AG09309 (cell line): ENCODE measurements at regions not wholly inside any gene's neighbourhood (a gene's known extent, or its start where the extent isn't known, plus 50 kb on each side); places are given as distances from the start of the nearest gene placed in this dataset.

ENCODE experiments used
- DNase-seq: peaks from one replicate; pipeline ENCODE4 v3.0.0-alpha.2; 2010; ENCODE audit warnings: low read depth
- H3K4me3 ChIP-seq: 2 replicates; pipeline ENCODE4 v1.5.1; 2011; ENCODE audit warnings: mild to moderate bottlenecking, low read depth, low read length, moderate library complexity; ENCODE audit not compliant: control insufficient read depth
- TF ChIP-seq, protein P1 (sequence below): IDR thresholded peaks from 2 replicates; pipeline ENCODE4 v1.5.1; 2011; ENCODE audit warnings: mild to moderate bottlenecking, low read depth, low read length, inconsistent platforms; ENCODE audit not compliant: insufficient read depth, control insufficient read depth; ENCODE audit errors: missing control alignments

DNA sequence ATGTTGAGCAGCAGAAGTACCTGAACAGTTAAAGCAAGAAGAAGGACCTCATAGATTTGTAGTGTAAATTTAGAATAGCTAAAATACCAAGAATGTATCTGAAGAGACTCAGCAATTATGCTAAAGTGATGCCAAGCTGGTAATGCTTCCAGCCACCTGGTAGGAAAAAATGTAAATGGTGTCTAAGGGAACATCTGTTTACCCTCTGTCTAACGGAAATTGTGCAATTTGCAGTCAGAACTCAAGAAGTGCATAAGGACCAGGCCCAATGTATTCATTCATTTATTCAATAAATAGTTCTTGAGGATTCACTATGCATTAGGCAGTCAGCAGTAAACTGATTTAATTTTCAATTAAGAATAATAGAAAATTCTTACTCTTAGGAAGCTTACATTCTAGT is 116.0 kb upstream of the ADGRL4 start:
- no peak for DNase-seq
- TF ChIP-seq, protein P1, sequence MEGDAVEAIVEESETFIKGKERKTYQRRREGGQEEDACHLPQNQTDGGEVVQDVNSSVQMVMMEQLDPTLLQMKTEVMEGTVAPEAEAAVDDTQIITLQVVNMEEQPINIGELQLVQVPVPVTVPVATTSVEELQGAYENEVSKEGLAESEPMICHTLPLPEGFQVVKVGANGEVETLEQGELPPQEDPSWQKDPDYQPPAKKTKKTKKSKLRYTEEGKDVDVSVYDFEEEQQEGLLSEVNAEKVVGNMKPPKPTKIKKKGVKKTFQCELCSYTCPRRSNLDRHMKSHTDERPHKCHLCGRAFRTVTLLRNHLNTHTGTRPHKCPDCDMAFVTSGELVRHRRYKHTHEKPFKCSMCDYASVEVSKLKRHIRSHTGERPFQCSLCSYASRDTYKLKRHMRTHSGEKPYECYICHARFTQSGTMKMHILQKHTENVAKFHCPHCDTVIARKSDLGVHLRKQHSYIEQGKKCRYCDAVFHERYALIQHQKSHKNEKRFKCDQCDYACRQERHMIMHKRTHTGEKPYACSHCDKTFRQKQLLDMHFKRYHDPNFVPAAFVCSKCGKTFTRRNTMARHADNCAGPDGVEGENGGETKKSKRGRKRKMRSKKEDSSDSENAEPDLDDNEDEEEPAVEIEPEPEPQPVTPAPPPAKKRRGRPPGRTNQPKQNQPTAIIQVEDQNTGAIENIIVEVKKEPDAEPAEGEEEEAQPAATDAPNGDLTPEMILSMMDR: no peak
- no peak overlapping the region for H3K4me3 ChIP-seq

DNA sequence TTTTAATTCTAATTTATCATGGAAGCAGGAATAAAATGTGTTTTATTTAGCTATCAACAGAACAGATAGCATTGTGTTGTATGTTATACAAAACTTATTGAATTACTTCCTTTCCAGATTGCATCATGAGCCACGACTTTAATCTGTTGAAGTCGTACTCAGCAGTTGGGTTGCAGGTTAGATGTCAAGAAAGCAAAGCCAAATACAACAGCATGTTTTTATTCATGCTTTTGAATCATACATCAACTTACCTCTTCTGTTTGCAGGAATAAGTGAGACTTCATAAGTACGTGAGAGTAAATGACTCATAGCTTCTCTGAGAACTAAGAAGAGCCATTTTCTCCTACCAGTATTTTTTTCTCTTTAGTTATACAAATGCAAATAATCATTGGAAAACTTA is 110.8 kb upstream of the ADGRL4 start:
- DNase-seq: no peak
- TF ChIP-seq, protein P1: no peak
- no peak overlapping the region for H3K4me3 ChIP-seq

DNA sequence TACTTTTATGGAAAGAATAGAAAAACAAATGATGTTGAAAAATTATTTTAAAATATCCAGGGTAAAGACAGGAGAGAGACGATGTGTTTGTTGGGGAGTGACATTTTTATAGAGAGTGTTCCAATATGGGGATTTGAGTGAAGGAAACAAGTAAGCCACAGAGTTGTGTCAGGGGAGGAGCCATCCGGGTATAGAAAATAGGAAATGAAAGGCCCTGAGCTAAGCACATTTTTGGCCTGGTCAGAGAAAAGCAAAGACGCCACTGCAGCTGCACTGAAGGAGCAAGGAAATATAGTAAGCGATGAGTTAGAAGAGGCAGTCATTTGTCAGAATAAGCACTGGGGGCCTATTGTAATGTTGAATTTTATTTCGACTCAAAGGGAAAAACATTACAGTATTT is 107.3 kb upstream of the ADGRL4 start:
- no peak for DNase-seq

DNA sequence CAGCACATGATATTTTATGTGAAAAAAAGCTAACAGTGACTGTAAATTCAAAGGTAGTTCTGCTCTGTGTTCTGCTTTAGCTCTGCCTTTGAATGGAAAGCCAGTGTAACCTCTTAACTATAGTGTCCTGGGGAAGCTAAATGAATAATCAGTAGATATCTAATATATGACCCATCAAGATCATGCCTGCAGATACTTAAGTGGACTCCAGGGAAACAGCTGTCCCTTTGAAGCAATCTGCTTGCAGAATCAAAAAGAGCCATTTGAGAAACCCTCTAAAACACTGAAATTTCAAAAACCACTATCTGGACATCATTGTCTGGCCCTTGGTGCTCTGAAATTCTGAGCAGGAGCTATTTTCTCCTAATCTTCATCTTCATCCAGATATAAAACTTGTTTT is 104.2 kb upstream of the ADGRL4 start:
- DNase-seq: no peak
- H3K4me3 ChIP-seq: no peak overlapping the region
- TF ChIP-seq, protein P1: no peak

More for the DNA sequence above, 107.3 kb upstream of the ADGRL4 start:
- TF ChIP-seq, protein P1: no peak
- no peak overlapping the region for H3K4me3 ChIP-seq

DNA sequence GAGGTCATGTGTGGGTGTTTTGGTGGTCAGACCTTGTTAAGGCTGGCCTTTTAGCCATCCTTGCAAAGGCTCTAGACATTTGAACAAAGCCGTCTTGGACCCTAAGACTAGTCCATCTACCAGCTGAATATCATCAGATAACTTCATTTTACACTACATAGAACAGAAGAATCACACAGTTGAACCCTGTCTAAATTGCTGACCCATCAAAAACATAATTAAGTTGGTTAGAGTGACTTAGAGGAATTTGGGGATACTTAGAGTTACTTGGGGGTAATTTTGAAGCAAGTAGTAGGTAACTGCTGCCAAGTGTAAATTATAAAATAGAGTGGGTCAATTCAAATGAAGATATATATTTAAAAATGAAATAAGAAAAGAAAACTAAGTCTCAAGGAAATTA is 102.9 kb upstream of the ADGRL4 start:
- no peak overlapping the region for H3K4me3 ChIP-seq
- TF ChIP-seq, protein P1: no peak
- DNase-seq: no peak

DNA sequence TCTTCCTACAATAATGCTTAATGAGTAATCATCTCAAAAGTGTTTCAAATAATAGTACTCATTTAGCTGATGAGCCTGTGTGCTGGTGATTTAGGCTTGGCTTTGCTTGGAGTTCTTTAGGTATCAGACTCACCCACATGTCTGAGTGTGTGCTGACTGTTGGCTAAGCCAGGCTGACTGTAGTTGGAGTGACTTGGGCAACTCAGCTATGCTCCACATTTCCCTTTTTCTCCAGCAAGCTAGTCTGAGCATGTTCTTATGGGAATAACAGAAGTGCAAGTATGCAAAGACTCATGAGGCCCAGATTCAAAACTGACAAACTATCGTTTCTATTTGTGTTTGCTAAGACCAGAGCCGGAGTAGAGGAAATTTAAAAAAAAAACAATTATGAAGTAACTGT is 99.0 kb upstream of the ADGRL4 start:
- TF ChIP-seq, protein P1: no peak
- no peak for DNase-seq
- no peak overlapping the region for H3K4me3 ChIP-seq

DNA sequence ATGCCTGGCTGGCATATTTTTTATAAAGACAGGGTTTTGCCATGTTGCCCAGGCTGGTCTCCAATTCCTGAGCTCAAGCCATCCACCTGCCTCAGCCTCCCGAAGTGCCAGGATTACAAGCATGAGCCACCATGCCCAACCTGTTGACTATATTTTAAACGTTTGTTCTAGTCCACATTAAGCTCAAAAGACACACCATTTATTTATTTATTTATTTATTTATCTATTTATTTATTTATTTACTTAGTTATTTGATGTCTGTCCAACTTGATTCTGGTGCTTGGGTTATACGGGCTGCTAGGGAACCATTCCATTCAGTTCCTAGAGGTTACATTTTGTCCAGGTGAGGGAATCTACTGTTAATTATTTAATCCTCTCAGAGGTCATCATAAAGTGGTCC is 98.1 kb upstream of the ADGRL4 start:
- TF ChIP-seq, protein P1: no peak
- no peak overlapping the region for H3K4me3 ChIP-seq

More for the DNA sequence above, 98.1 kb upstream of the ADGRL4 start:
- no peak for DNase-seq
